ENCODE measurements at regions not wholly inside any gene's neighbourhood (a gene's known extent, or its start where the extent isn't known, plus 50 kb on each side); places are given as distances from the start of the nearest gene placed in this dataset.

- 32 to 40% (median 36%) methylated on average over 14 of the region's 14 CpGs for WGBS, 5 donors
- intact Hi-C loops (cut with DNase I; ENCODE audit: low total_unique reads), result no loop called here
- no peak for DNase-seq
Observed at GRCh38 chr6:28770732-28771131, 153.1 kb downstream of the TRIM27 start.

GRCh38 chr6:28771401-28772267 lies 152.2 kb downstream of the TRIM27 start:
- intact Hi-C loops (cut with DNase I; ENCODE audit: low total_unique reads), result no loop called here
- peaks cover 0 to 12% (median 0%) of the 10 kb centered on the region in 4 donors for H3K4me1 ChIP-seq
- no peak for DNase-seq
- H3K9me3 ChIP-seq, result peaks cover 0 to 35% (median 9%) of the 10 kb centered on the region in 4 donors
- no peak overlapping the region for H3K4me3 ChIP-seq
- TF ChIP-seq EP300 (IDR thresholded peaks at IDR 0.05), result no peak
- TF ChIP-seq POLR2AphosphoS5 (IDR thresholded peaks at IDR 0.05), result no peak
- no peak for TF ChIP-seq CTCF (IDR thresholded peaks at IDR 0.05)
- TF ChIP-seq POLR2A (IDR thresholded peaks at IDR 0.05), result no peak
- no peaks in the 10 kb centered on the region for H3K36me3 ChIP-seq
- H3K27ac ChIP-seq, result no peak overlapping the region
- peaks cover 30 to 100% (median 98%) of the 10 kb centered on the region in 3 donors for H3K27me3 ChIP-seq
- 11 to 16% (median 13%) methylated on average over 19 of the region's 19 CpGs for WGBS, 5 donors

More at GRCh38 chr6:28770732-28771131, 153.1 kb downstream of the TRIM27 start:
- no peak for TF ChIP-seq EP300 (IDR thresholded peaks at IDR 0.05)
- no peak for TF ChIP-seq CTCF (IDR thresholded peaks at IDR 0.05)
- no peak for TF ChIP-seq POLR2A (IDR thresholded peaks at IDR 0.05)
- no peak for TF ChIP-seq POLR2AphosphoS5 (IDR thresholded peaks at IDR 0.05)
- Histone ChIP-seq H3K4me3 (no peak overlapping the region), H3K27ac (no peak overlapping the region), H3K9me3 (peaks cover 0 to 27% (median 7%) of the 10 kb centered on the region in 4 donors), H3K27me3 (peaks cover 26 to 100% (median 96%) of the 10 kb centered on the region in 3 donors), H3K36me3 (no peaks in the 10 kb centered on the region), H3K4me1 (peaks cover 0 to 12% (median 0%) of the 10 kb centered on the region in 4 donors)

- 5 to 8% (median 6%) methylated on average over 32 of the region's 32 CpGs for WGBS, 5 donors
- peaks cover 32 to 100% (median 99%) of the 10 kb centered on the region in 3 donors for H3K27me3 ChIP-seq
- H3K9me3 ChIP-seq, result peaks cover 0 to 37% (median 9%) of the 10 kb centered on the region in 4 donors
- no peak overlapping the region for H3K27ac ChIP-seq
- no peaks in the 10 kb centered on the region for H3K36me3 ChIP-seq
- TF ChIP-seq POLR2A (IDR thresholded peaks at IDR 0.05), result no peak
- no peak for TF ChIP-seq POLR2AphosphoS5 (IDR thresholded peaks at IDR 0.05)
- TF ChIP-seq CTCF (IDR thresholded peaks at IDR 0.05), result no peak
- no peak for TF ChIP-seq EP300 (IDR thresholded peaks at IDR 0.05)
- H3K4me1 ChIP-seq, result peaks cover 0 to 12% (median 0%) of the 10 kb centered on the region in 4 donors
- DNase-seq, result no peak
- no peak overlapping the region for H3K4me3 ChIP-seq
- intact Hi-C loops (cut with DNase I; ENCODE audit: low total_unique reads), result no loop called here
Observed at GRCh38 chr6:28772480-28773381, 151.1 kb downstream of the TRIM27 start.

Data from stomach (tissue), 8 donors.